BLaER1 (cell line): ENCODE measurements at regions not wholly inside any gene's neighbourhood (a gene's known extent, or its start where the extent isn't known, plus 50 kb on each side); places are given as distances from the start of the nearest gene placed in this dataset.

Source experiments
- H3K27ac ChIP-seq: shearing (Covaris generic); formaldehyde crosslinking; 2 replicates; pipeline ENCODE4 v1.8.1; 2022
- H3K27me3 ChIP-seq: shearing (Covaris generic); formaldehyde crosslinking; 2 replicates; pipeline ENCODE4 v1.8.1; 2022
- H3K36me3 ChIP-seq: shearing (Covaris generic); formaldehyde crosslinking; 2 replicates; pipeline ENCODE4 v1.8.1; 2022
- H3K4me1 ChIP-seq: shearing (Covaris generic); formaldehyde crosslinking; 2 replicates; pipeline ENCODE4 v1.8.1; 2022
- H3K4me2 ChIP-seq: shearing (Covaris generic); formaldehyde crosslinking; 2 replicates; pipeline ENCODE4 v1.8.1; 2022
- H3K4me3 ChIP-seq: shearing (Covaris generic); formaldehyde crosslinking; 2 replicates; pipeline ENCODE4 v1.8.1; 2022
- H3K9ac ChIP-seq: shearing (Covaris generic); formaldehyde crosslinking; 2 replicates; pipeline ENCODE4 v1.8.1; 2022
- H3K9me3 ChIP-seq: shearing (Covaris generic); formaldehyde crosslinking; 2 replicates; pipeline ENCODE4 v1.8.1; 2022
- H4K20me1 ChIP-seq: shearing (Covaris generic); formaldehyde crosslinking; 2 replicates; pipeline ENCODE4 v1.8.1; 2022
- Cebpa-rat ChIP-seq: shearing (Covaris generic); IDR thresholded peaks from 2 replicates; pipeline ENCODE4 v1.8.1; 2022

- H3K4me2 ChIP-seq: no peak overlapping the region
- H3K9me3 ChIP-seq: peaks cover 12% of the 10 kb centered on the region
- H3K27ac ChIP-seq: no peak overlapping the region
- no peaks in the 10 kb centered on the region for H3K27me3 ChIP-seq
- H4K20me1 ChIP-seq: no peaks in the 10 kb centered on the region
- peaks cover 9% of the 10 kb centered on the region for H3K4me1 ChIP-seq
- H3K36me3 ChIP-seq: no peaks in the 10 kb centered on the region
- no peak overlapping the region for H3K4me3 ChIP-seq
- H3K9ac ChIP-seq: no peak overlapping the region
- TF ChIP-seq Cebpa-rat: no peak
Measured at GRCh38 chr4:144342949-144343760, 202.6 kb upstream of the GYPA start.

- no peaks in the 10 kb centered on the region for H3K27me3 ChIP-seq
- no peak overlapping the region for H3K4me2 ChIP-seq
- H3K27ac ChIP-seq: no peak overlapping the region
- H4K20me1 ChIP-seq: no peaks in the 10 kb centered on the region
- H3K36me3 ChIP-seq: no peaks in the 10 kb centered on the region
- H3K9ac ChIP-seq: no peak overlapping the region
- H3K4me3 ChIP-seq: no peak overlapping the region
- no peaks in the 10 kb centered on the region for H3K4me1 ChIP-seq
- no peaks in the 10 kb centered on the region for H3K9me3 ChIP-seq
- no peak for TF ChIP-seq Cebpa-rat
Measured at GRCh38 chr4:144347121-144347520, 206.6 kb upstream of the GYPA start.

- Histone ChIP-seq H4K20me1 (no peaks in the 10 kb centered on the region), H3K4me3 (no peak overlapping the region), H3K4me1 (peaks cover 7% of the 10 kb centered on the region), H3K27ac (no peak overlapping the region), H3K9me3 (no peaks in the 10 kb centered on the region), H3K4me2 (no peak overlapping the region), H3K36me3 (no peaks in the 10 kb centered on the region), H3K27me3 (no peaks in the 10 kb centered on the region), H3K9ac (no peak overlapping the region)
- TF ChIP-seq Cebpa-rat: no peak
Measured at GRCh38 chr4:144350706-144351105, 210.2 kb upstream of the GYPA start.

GRCh38 chr4:144351306-144351705 lies 210.8 kb upstream of the GYPA start:
- no peaks in the 10 kb centered on the region for H3K9me3 ChIP-seq
- H3K36me3 ChIP-seq: no peaks in the 10 kb centered on the region
- H3K4me2 ChIP-seq: no peak overlapping the region
- H3K4me1 ChIP-seq: peaks cover 13% of the 10 kb centered on the region
- H3K27ac ChIP-seq: no peak overlapping the region
- no peak overlapping the region for H3K9ac ChIP-seq
- TF ChIP-seq Cebpa-rat: no peak
- no peak overlapping the region for H3K4me3 ChIP-seq
- no peaks in the 10 kb centered on the region for H3K27me3 ChIP-seq
- no peaks in the 10 kb centered on the region for H4K20me1 ChIP-seq

GRCh38 chr4:144353292-144353691 lies 212.8 kb upstream of the GYPA start:
- no peak for TF ChIP-seq Cebpa-rat
- H3K4me1 ChIP-seq: peaks cover 33% of the 10 kb centered on the region
- no peaks in the 10 kb centered on the region for H3K27me3 ChIP-seq

GRCh38 chr4:144355811-144356757 lies 215.6 kb upstream of the GYPA start:
- Histone ChIP-seq H3K27me3 (no peaks in the 10 kb centered on the region), H3K4me3 (no peak overlapping the region), H3K4me1 (peaks cover 37% of the 10 kb centered on the region), H3K36me3 (no peaks in the 10 kb centered on the region), H3K9ac (no peak overlapping the region), H3K4me2 (peak overlapping the region; percentile 31), H3K9me3 (no peaks in the 10 kb centered on the region), H4K20me1 (no peaks in the 10 kb centered on the region), H3K27ac (no peak overlapping the region)
- TF ChIP-seq Cebpa-rat: no peak

More at GRCh38 chr4:144353292-144353691, 212.8 kb upstream of the GYPA start:
- Histone ChIP-seq H3K27ac (no peak overlapping the region), H3K36me3 (no peaks in the 10 kb centered on the region), H4K20me1 (no peaks in the 10 kb centered on the region), H3K4me2 (no peak overlapping the region), H3K4me3 (no peak overlapping the region), H3K9me3 (no peaks in the 10 kb centered on the region), H3K9ac (no peak overlapping the region)

GRCh38 chr4:144356941-144357381 lies 216.4 kb upstream of the GYPA start:
- Histone ChIP-seq H3K4me2 (peak overlapping the region; percentile 31), H3K27me3 (no peaks in the 10 kb centered on the region), H3K4me3 (no peak overlapping the region)

GRCh38 chr4:144357975-144358374 lies 217.5 kb upstream of the GYPA start:
- H3K9me3 ChIP-seq: no peaks in the 10 kb centered on the region
- no peaks in the 10 kb centered on the region for H3K27me3 ChIP-seq
- H3K4me1 ChIP-seq: peaks cover 37% of the 10 kb centered on the region
- TF ChIP-seq Cebpa-rat: no peak
- H3K27ac ChIP-seq: no peak overlapping the region
- no peaks in the 10 kb centered on the region for H3K36me3 ChIP-seq
- H3K4me2 ChIP-seq: peak overlapping the region; percentile 38
- H3K4me3 ChIP-seq: no peak overlapping the region
- H4K20me1 ChIP-seq: no peaks in the 10 kb centered on the region
- H3K9ac ChIP-seq: no peak overlapping the region

More at GRCh38 chr4:144356941-144357381, 216.4 kb upstream of the GYPA start:
- peaks cover 37% of the 10 kb centered on the region for H3K4me1 ChIP-seq
- no peaks in the 10 kb centered on the region for H4K20me1 ChIP-seq
- H3K27ac ChIP-seq: no peak overlapping the region
- TF ChIP-seq Cebpa-rat: no peak
- no peaks in the 10 kb centered on the region for H3K9me3 ChIP-seq
- H3K9ac ChIP-seq: no peak overlapping the region
- no peaks in the 10 kb centered on the region for H3K36me3 ChIP-seq

- no peaks in the 10 kb centered on the region for H4K20me1 ChIP-seq
- H3K4me2 ChIP-seq: no peak overlapping the region
- no peak overlapping the region for H3K27ac ChIP-seq
- no peak for TF ChIP-seq Cebpa-rat
- H3K9ac ChIP-seq: no peak overlapping the region
- no peak overlapping the region for H3K4me3 ChIP-seq
- no peaks in the 10 kb centered on the region for H3K27me3 ChIP-seq
- peaks cover 32% of the 10 kb centered on the region for H3K4me1 ChIP-seq
- H3K36me3 ChIP-seq: no peaks in the 10 kb centered on the region
- H3K9me3 ChIP-seq: no peaks in the 10 kb centered on the region
Measured at GRCh38 chr4:144360146-144360793, 219.8 kb upstream of the GYPA start.
